GM18868 (cell line): ENCODE measurements at regions not wholly inside any gene's neighbourhood (a gene's known extent, or its start where the extent isn't known, plus 50 kb on each side); places are given as distances from the start of the nearest gene placed in this dataset.
"Not testable (repeated sequence)": the region's sequence is repeated elsewhere in the genome, so short reads cannot be mapped to it uniquely, and the experiment has no call there.

Experiments used
- ATAC-seq: cut with Tn5 transposase; IDR thresholded peaks from one replicate; pipeline ENCODE4 v1.9.1; 2021; ENCODE audit warnings: mild to moderate bottlenecking, moderate library complexity; ENCODE audit not compliant: unreplicated experiment

DNA sequence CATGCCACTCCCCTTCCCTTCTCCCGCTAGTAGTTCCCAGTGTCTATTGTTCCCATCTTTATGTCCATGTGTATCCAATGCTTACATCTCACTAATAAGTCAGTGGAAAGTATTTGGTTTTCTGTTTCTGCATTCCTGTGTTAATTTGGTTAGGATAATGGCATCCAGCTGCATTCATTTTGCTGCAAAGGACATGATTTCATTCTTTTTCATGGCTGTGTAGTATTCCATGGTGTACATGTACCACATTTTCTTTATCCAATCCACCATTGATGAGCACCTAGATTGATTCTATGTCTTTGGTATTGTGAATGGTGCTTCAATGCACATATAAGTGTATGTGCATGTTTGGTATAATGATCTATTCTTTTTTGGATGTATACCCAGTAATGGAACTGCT lies 502.5 kb upstream of the MAP2 start:
- ATAC-seq, result not testable (repeated sequence)

DNA sequence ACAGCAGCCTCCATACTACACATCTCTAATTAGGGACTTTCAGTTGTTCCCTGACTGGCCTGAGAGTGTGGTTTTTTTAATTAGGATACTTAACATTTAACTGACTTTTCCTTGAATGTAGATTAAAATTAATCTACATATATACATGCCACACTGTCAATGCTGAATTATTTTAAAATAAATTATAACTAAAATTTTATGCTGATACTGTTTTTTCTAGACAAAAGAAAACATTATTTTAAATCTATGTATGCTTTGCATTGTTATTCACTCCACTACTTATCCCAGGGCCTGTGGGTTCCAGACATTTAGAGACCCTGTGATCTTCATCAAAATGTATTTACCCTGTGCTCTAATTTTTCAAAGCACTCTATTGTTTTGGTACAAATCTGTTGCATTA lies 496.0 kb upstream of the MAP2 start:
- ATAC-seq, result no peak

DNA sequence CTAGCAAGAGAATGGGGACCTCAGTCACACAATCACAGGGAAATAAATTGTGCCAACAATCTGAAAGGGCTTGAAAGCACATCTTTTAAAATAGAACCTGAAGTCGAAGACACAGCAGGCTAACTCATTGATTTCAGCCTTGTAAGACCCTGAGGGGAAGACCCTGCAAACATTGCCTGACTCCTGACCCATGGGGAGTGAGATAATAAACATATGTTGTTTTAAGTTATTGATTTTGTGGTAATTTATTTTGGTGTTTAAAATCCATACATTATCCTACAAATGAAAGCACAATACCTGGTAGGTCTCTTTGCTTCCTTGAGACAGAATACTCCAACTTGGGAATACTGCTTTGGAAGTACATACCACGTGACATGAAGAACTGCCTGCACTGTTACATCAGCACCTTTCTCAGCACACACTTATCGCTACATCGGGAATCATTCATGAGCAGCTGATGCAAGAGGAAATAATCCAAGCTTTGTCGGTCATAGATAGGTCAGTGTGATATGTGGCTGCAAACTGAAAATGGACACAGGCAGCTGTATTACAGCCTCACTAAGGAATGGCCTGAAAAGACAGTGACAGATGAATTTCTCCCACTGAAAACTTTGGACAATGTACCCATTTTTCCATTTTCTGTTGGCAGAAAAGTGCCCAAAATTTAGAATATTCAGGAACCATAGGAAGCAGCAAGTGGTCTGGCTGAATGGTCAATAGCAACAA lies 494.5 kb upstream of the MAP2 start:
- ATAC-seq, result no peak

DNA sequence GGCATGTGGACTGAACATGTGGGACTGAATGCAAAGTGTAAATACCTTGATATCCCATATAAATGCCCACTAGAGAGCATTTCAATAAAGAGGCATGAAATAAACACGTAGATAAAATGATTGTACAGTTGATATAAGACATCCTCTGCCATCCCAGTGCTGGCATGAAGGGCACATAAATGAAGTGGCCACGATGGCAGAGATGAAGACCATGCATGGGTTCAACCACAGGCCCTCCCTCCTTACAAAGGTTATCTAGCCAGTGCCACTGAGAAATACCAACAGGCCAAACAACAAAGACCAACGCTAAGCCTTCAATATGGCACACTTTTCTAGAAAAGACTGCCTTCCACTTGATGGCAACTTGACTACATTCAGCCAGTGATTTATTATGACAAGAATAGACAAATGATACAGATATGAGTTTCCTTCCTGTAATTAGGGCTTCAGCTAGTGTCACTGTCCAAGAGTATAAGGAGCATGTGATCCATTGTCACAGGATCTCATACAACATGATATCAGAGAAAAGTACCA lies 493.9 kb upstream of the MAP2 start:
- ATAC-seq, result no peak

DNA sequence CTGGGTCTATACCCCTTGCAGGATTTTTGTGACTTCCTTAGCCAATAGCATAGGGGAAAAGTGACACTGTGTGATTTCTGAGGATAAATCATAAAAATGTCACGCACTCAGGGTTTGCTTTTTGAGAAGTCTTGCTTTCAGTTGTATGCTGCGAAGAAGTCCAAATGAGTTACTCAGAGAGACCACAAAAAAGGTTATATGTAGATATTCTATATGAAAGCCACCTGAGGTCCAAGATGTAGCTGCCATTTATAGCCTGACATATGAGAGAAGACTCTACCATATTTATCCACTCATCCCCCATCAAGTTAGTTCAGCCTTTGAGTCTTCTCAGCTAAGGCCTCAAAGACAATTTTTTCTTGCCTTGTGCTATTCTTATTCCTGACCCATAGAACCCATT lies 488.3 kb upstream of the MAP2 start:
- ATAC-seq, result no peak

DNA sequence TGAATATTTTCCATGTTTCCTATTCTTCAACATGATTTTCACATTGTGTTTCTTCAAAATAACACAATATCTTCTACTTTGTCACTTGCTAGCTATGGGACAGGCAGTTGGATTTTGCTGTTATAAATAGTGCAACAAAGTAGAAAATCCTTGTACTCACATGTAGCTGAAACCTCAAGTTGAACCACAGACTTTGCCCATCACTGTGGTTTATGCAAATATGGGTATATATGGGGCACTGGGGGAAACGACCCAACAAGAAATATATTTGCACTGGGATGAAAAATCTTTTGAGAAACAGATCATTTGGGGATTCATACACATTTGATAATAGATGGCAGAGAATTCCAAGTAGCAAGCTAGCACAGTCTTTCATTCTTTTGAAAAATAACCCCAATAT lies 486.3 kb upstream of the MAP2 start:
- ATAC-seq, result peak; percentile 38

DNA sequence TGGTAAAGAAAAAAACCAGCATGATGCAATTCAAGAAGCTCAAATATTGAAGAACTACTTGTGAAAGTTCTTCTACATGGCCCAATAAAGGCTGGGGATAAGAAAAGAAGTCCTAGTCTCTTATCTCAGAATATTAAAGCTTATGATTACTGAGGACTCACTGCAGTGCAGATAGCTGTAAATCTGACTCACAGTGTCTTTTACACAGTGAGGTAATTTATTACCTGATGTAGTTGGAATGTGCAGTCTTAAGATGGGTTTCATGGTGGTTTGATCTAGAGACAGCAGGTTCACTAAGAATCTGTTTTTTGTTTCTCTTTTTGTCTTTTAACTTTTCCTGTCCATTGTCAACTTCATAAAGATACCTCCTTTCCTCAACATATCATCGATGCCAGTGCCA lies 484.0 kb upstream of the MAP2 start:
- ATAC-seq, result no peak

DNA sequence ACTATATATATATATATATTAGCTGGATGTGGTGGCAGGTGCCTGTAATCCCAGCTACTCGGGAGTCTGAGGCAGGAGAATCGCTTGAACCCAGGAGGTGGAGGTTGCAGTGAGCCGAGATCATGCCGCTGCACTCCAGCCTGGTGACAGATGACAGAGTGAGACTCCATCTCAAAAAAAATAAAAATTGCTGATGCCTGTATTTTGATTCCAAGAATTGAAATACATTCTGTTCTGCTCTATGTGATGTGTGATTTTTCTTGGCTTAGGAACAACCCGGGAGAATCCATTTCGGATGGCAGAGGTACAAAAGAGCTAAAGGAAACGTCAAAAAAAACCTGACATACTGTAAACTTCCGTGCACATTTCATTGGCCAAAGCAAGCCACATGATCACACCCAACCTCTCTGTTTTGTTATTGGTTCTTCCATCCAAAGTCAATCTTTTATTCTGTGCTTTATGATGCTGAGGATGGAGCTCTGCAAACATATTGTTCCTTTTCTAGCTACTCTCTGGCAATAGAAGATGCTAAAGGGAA lies 478.1 kb upstream of the MAP2 start:
- ATAC-seq, result no peak

DNA sequence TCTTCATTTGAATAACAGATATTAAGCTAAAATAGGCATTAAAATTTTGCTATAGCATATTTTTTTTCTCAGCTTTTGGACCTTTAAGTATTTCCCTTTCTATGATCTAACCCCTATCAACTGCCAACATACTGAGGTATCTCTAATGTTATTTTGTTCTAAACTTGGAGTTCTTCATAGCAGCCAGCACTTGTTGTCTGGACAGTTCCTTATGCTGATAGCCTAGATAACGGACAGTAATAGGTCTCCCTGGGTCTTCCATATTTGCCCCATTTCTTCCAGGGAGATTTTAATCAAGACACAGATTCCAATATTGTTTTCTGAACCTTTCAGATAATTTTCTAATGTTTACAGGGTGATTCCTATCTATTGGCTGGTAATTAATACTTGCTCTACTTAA lies 475.8 kb upstream of the MAP2 start:
- no peak for ATAC-seq

DNA sequence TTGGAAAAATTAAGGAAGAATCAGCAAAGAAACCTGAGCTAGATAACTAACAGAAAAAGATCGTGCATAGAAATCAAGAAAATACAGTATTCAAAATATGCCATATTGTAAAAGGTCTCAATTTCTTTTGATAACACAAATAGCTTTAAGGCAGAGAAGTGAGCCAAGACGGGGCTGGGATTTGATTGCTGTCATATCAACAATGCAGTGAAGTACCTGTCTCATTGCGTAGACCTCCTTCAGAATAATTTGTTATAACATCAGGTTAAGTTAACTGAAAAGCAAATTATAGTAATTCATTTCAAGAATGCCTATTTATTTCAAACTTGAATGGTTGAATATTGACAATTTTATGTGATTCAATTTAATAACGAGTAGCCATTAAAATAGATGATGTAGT lies 453.8 kb upstream of the MAP2 start:
- no peak for ATAC-seq

DNA sequence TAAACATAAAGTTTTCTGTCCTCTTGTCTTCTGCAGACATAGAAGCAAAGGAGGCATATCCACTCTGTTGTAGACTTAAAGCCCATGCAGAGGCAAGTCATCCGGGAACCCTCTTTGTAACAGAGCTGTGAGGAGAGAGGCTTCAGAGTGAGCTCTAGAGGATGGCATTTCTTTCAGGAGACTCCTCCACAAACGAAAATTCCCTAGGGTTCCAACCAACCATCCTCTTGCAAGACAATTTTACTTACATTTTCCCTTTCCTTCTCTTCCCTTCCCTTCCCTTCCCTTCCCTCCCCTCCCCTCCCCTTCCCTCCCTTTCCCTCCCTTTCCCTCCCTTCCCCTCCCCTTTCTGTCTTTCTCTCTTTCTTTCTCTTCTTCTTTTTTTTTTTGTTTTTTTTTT lies 446.3 kb upstream of the MAP2 start:
- no peak for ATAC-seq

DNA sequence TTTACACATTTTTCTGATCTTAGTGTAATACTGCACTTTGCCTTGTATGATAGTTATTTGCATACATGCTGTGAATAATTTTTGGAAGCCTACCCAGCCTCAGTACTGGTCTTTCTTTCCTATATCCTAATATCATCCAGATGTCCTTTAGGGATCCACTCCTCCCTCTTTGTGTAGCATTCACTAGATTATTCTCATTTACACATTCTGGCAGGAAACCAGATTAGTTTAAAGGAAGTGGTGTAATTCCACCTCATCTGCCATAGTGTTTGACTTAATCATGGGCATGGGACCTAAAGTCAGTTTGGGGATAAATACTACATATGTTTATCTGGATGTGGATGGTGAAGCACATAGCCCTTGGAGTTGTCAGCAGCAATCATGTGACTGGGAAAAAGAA lies 444.9 kb upstream of the MAP2 start:
- no peak for ATAC-seq

DNA sequence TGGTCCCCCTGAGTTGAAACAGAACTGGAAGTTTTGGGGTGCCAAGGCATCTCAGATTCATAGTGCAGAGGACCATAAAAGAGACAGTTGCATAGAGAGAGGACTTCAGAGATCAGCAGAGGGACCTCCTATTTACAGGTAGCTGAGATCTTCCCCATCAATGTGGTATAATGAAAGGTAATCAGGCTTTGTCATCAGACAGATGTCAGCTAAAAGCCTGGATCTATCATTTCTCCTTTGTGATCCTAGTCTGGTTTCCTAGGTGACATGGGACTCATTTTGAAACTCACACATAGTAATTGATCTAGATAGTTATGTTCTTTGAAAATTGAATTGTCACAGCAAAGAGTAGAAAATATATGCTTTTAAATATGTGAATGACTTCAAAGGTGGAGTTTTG lies 443.5 kb upstream of the MAP2 start:
- no peak for ATAC-seq

DNA sequence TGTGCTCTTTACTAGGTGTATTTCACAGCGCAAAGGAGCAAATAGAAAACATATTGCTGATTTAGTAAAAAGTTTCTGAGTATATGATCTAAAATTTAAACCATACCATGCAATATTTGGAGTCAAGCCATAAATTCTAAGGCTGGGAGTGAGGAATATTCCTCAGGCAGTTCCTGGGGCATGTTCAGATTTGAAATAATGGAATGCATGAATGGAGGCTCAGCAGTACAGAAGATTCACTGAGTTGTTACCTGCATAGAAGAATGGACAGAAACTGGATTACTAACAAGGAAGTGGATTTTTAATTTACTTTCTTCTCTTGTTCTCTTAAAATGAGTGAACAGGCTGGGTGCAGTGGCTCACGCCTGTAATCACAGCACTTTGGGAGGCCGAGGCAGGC lies 441.0 kb upstream of the MAP2 start:
- no peak for ATAC-seq

DNA sequence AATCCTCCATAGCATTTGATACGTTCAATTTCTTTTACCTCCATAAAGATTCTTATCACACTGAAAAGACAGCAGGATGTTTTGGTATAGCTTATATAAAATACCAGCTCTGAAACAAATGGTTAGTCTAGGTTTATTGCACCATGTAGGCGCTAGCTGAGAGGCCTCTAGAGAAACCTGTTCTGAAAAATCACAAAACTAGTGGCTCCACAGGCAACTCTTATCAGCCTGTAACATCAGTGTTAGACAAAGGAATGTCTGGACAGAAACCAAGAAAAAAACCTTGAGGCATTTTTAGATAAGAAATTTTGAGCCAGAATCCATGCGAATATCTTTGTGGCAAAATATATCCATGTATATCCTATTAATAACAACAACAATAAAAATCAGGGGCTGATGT lies 440.4 kb upstream of the MAP2 start:
- no peak for ATAC-seq

DNA sequence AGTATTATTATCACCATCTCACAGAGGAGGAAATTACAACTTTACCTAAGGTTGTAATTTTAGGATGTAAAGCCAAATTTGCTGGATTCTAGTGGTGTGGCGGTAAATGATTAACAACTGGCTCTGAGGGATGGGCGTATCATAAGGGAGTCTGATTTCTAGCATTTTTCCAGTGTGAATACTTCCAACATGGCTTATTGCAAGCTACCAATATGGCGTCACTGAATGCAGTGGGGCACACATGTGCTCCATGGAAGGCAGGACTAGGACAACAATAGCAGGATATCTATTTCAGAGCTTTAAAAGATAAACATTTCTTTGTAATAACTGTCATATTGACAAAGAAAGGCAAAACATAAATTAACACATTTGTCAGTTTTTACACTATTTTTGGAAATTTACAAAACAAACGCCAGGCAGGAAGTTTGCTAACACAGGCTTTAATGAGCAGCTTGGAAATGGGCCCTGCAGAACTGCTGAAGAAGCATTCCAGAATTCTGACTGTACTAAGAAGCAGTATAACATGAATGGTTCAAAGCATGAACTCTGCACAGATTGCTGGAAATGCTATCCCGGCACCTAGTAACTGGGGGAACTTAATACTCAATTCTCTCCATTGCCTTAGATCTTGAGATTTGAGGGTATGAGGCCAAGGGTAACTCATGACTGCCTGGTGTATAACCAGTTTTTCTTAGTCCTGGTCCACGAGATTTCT lies 439.3 kb upstream of the MAP2 start:
- ATAC-seq, result no peak

DNA sequence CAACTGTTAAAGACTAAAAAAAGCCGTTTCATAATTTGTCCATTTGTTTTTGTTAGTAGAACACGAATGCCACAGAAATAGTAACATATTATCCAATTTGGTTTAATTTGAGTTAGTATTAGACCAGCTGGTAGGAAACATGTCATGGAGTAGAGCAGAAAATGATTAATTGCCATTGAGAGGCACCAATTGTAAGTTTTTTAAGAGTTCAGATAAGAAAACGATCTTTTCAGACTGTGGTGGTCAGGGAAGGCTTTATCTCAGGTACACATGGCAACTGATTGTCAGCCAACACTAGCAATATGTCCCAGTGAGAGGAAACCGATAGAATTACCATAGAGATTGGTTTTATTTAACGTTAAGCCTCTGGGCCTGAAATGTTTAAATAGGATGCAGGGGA lies 438.2 kb upstream of the MAP2 start:
- no peak for ATAC-seq

DNA sequence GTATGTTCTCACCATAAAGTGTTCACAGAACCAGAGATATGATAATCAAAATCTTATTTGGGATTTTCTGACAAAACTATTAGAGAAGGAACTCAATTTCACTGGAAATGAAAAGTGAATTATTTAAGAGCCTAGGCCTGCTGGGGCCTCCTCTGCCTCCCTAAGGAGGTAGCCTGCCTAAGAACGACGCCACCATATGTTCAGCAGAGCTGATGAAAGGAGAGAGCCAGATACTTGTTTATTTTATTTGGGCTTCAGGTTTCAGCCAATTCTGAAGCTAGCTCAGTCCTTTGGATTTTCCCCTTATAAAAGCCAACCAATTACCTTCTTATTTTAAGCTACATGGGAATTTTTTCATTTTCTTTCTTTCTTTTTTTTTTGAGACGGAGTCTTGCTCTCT lies 433.1 kb upstream of the MAP2 start:
- ATAC-seq, result no peak

DNA sequence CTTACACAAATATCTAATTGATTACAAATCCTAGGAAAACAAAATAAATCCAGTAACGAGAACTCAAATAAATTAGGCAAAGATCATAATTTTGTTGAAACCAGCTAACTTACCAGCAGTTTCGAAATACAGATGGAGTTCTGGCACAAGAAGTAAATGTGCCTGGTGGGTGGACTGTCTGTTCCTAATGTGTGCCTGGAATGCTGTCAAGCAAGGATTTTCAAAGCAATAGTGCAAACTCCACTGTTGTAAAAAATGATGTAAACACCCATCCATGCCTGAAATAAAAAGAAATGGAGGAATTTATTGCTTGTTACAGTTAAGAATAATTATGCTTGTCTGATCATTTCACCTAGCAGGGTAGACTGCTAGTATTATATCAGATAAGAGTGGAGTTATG lies 423.9 kb upstream of the MAP2 start:
- no peak for ATAC-seq

DNA sequence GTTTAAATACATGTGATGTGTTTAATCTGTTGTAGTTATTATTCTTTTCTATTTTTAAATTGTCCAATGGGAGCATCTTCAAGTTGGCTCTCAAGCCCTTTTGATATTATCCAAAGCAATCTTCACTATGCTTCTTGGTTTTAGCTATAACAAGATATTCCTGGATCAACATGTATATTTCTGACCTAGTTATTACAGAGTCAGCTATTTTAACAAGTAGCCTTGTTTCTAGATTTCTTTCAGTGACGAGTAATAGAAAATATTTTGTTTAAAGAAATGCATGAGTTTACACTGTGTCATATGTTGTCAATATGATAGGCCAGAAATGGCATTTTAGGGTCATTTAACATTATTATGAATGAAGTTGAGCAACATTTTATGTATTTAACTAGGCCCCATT lies 421.8 kb upstream of the MAP2 start:
- ATAC-seq, result no peak

DNA sequence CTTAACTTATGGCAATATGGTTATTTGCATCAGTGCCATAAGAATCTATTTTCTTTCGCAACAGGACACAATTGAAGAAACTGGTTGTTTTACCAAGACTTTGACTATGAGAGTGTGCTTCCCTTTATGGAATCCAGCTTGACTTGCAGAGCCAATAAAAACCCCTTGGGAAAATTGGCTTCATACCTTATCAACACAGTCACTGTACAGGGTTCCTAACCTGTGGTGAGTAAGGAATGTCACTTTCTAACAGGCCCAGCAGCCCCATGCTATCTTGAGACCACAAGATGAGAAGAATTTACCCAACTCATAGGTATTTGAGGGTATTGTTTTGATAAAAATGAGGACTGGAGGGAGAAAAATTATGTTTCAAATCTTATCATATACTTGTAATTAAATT lies 418.5 kb upstream of the MAP2 start:
- ATAC-seq, result no peak

DNA sequence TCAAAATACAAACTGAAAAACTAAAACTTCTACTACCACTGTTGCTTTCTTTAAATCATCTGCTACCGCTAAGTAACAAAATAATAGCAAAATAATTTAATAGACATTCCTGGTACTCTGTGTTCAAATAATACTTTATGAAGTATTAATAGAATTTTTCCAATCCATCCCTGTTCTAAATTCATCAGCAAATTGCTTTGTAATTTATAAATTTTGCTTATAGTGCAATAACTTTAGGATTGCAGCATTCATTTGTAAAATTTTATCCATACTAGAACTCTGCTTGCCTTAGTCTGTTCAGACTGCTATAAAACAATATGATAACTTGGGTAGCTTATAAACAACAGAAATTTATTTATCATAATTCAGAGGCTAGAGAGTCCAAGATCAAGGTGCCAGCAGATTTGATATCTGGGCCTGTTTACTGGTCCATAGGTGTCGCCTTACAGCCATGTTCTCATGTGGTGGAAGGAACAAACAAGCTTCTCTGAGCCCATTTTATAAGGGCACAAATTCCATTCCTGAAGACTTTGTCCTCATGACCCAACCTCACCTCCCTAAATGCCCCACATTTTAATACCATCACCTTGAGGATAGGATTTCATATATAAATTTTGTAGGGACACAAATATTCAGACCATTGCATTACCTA lies 415.1 kb upstream of the MAP2 start:
- ATAC-seq, result no peak
